GM19099 (cell line): ENCODE measurements at regions not wholly inside any gene's neighbourhood (a gene's known extent, or its start where the extent isn't known, plus 50 kb on each side); places are given as distances from the start of the nearest gene placed in this dataset.

Experiments
- POLR2A ChIP-seq: IDR thresholded peaks from 3 replicates; pipeline ENCODE4 v1.6.1; 2011; ENCODE audit warnings: low read depth; ENCODE audit not compliant: insufficient read length; ENCODE audit errors: extremely low read depth

- no peak for TF ChIP-seq POLR2A
Measured at GRCh38 chr5:168219515-168220410, 71.7 kb upstream of the WWC1 start.

GRCh38 chr5:168224085-168224484 is 67.4 kb upstream of the WWC1 start:
- TF ChIP-seq POLR2A, result no peak

GRCh38 chr5:168226012-168226411 is 65.4 kb upstream of the WWC1 start:
- no peak for TF ChIP-seq POLR2A

DNA sequence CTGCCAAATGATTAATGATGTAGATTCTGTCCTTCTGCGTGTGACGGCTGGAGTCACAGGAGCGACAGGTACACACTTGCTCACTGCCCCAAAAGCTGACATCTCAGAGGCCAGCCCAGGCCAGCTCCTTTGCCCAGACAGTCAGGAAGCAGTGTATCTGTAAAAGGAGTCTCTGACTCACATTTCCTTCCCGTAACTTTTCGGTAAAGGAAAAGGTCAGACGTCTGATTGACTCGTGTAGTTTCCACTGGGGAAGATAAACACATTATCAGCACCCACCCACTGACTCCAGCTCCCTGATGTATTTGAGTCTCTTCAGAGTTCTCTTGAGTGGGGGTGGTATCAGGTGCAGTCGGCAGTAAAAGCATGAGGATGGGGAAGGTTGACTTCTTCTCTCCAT is 64.4 kb upstream of the WWC1 start:
- no peak for TF ChIP-seq POLR2A

- TF ChIP-seq POLR2A, result no peak
Measured at GRCh38 chr5:168227973-168228615, 63.4 kb upstream of the WWC1 start.

DNA sequence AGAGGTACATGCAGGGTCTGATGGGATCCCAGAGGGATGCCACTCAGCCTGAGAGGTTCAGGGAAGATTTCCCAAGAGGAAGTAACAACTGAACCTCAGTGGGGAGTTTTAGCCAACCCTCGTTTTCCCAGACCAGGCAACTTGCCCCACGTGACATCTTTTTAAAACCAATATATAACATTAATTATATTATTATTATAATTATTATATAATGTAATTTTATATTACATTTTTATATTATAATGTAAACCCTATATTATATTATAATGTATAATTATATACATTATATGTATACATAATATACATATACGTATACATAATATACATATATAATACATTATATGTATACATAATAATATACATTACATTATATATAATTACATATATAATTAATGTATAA is 62.8 kb upstream of the WWC1 start:
- no peak for TF ChIP-seq POLR2A

GRCh38 chr5:168234133-168234532 is 57.3 kb upstream of the WWC1 start:
- no peak for TF ChIP-seq POLR2A

- no peak for TF ChIP-seq POLR2A
Measured at GRCh38 chr5:168238463-168238862, 53.0 kb upstream of the WWC1 start.

DNA sequence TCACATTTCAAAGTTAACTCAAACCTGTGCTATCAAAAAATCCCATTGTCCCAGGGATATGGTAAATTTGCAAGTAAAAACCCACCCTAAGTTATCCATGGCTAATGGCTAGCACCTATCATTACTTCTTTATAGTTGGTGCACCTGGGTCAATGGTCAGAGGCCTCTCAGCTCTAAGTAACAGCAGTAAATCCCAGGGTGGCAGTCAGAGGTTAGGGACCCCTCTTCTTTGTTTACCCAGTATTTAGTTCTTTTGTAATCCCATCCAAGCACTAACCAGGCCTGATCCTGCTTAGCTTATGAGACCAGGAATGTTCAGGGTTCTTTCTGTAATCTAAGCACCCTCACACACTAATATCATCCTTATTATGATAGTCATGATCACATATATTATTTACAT is 52.1 kb upstream of the WWC1 start:
- no peak for TF ChIP-seq POLR2A
